Cardiac fibroblast (primary cell): ENCODE measurements at regions not wholly inside any gene's neighbourhood (a gene's known extent, or its start where the extent isn't known, plus 50 kb on each side); places are given as distances from the start of the nearest gene placed in this dataset.

Source experiments
- DNase-seq, 2 donors: peaks; one replicate each; pipeline versions ENCODE4 v3.0.0 to v3.0.0-alpha.2; 2010; ENCODE audit warnings: low read depth in 2 of 2
- H3K4me3 ChIP-seq, 2 donors: replicated peaks in 1 of 2; 1 replicate in 1 of 2; 2 replicates in 1 of 2; pipeline ENCODE4 v1.5.1; 2011; ENCODE audit warnings: low read depth in 2 of 2, low read length in 2 of 2, mild to moderate bottlenecking in 2 of 2, moderate library complexity in 1 of 2
- CTCF ChIP-seq: IDR thresholded peaks from one replicate; pipeline ENCODE4 v1.5.1; 2011; ENCODE audit warnings: low read depth, mild to moderate bottlenecking, low read length, inconsistent platforms

DNA sequence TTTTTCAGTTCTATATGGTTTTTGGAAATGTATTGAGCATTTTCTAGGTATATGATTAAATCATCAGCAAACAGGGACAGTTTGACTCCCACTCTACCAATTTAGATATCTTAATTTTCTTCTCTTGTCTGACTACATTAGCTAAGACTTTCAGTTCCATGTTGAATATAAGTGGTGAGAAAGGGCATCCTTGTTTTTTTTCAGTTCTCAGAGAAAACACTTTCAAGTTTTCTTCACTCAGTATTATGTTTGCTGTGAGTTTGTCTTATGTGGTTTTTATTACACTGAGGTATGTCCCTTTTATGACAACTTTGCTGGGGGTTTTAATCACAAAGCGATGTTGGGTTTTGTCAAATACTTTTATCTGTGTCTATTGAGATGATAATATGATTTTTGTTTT is 352.6 kb downstream of the KDM5D start:
- no peak for TF ChIP-seq CTCF
- no peak for DNase-seq
- no peak overlapping the region for H3K4me3 ChIP-seq

- no peak overlapping the region for H3K4me3 ChIP-seq
- DNase-seq = no peak
- TF ChIP-seq CTCF = no peak
Observed at GRCh38 chrY:19365321-19365720, 379.2 kb downstream of the KDM5D start.

- DNase-seq = no peak
- H3K4me3 ChIP-seq = no peak overlapping the region
- no peak for TF ChIP-seq CTCF
Observed at GRCh38 chrY:19357249-19357648, 387.3 kb downstream of the KDM5D start.

DNA sequence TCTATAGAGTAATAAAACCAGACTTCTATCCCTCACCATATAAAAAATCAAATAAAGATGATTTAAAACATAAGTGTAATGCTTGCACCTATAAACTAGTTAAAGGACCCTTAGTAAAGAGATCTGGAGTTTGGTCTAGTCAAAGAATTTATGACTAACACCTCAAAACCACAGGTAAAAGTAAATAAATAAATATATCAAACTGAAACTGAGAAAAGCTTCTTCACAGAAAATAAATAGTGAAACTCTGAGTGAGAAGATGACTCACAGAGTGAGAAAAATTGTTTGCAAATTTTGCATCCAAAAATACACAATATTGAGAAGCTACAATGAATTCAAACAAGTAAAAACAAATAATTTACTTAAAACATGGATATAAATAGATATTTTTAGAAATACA is 387.8 kb downstream of the KDM5D start:
- peak in 1 of 2 donors; percentile 3 for DNase-seq
- H3K4me3 ChIP-seq = no peak overlapping the region
- no peak for TF ChIP-seq CTCF

DNA sequence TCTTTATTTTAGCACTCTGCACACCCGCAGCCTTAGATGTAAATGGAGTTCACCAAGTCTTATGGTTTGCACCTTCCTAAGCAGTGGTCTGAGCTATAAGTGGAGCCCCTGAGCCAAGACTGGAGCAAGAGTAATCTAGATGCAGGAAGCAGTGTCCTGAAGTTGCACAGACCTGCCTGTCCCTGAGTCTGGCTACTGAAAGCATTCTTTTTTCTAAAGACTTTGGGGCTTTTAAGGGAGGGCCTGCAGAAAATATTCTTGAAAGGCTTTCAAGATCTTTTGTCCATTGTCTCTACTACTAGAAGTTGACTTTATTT is 389.7 kb downstream of the KDM5D start:
- no peak overlapping the region for H3K4me3 ChIP-seq
- TF ChIP-seq CTCF = no peak
- DNase-seq = no peak

GRCh38 chrY:19354061-19354856 is 390.3 kb downstream of the KDM5D start:
- no peak for TF ChIP-seq CTCF
- peak; percentile 48 to 94 for DNase-seq
- no peak overlapping the region for H3K4me3 ChIP-seq

DNA sequence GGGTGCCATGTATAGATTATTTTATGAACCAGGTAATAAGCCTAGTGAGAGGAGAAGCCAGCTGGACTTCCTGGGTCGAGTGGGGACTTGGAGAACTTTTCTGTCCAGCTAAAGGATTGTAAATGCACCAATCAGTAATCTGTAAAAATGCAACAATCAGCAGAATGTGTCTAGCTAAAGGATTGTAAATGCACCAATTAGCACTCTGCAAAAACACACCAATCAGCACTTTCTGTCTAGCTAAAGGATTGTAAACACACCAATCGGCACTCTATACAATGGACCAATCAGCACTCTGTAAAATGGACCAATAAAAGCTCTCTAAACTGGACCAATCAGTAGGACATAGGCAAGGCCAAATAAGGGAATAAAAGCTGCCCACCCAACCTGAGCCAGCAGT is 392.9 kb downstream of the KDM5D start:
- no peak overlapping the region for H3K4me3 ChIP-seq
- no peak for TF ChIP-seq CTCF
- DNase-seq = no peak
